ENCODE measurements at regions not wholly inside any gene's neighbourhood (a gene's known extent, or its start where the extent isn't known, plus 50 kb on each side); places are given as distances from the start of the nearest gene placed in this dataset.
"Not testable (repeated sequence)": the region's sequence is repeated elsewhere in the genome, so short reads cannot be mapped to it uniquely, and the experiment has no call there.

GRCh38 chr1:102174259-102174863, 177.6 kb upstream of the OLFM3 start:
- ATAC-seq = no peak

GRCh38 chr1:102172200-102172599, 175.5 kb upstream of the OLFM3 start:
- ATAC-seq = no peak

GRCh38 chr1:102163799-102164198, 167.1 kb upstream of the OLFM3 start:
- peak in 1 of 2 donors; percentile 21 for ATAC-seq

GRCh38 chr1:102151242-102151641, 154.5 kb upstream of the OLFM3 start:
- ATAC-seq = no peak

- no peak for ATAC-seq
Measured at GRCh38 chr1:102120910-102121309, 124.2 kb upstream of the OLFM3 start.

GRCh38 chr1:102118150-102118549, 121.4 kb upstream of the OLFM3 start:
- ATAC-seq = no peak

- no peak for ATAC-seq
Measured at GRCh38 chr1:102110586-102110985, 113.9 kb upstream of the OLFM3 start.

GRCh38 chr1:102109493-102109892, 112.8 kb upstream of the OLFM3 start:
- not testable (repeated sequence) for ATAC-seq

GRCh38 chr1:102107441-102107840, 110.7 kb upstream of the OLFM3 start:
- ATAC-seq = no peak

- no peak for ATAC-seq
Measured at GRCh38 chr1:102105931-102106550, 109.3 kb upstream of the OLFM3 start.

- ATAC-seq = no peak
Measured at GRCh38 chr1:102103646-102104045, 106.9 kb upstream of the OLFM3 start.

- ATAC-seq = no peak
Measured at GRCh38 chr1:102102276-102102780, 105.6 kb upstream of the OLFM3 start.

- no peak for ATAC-seq
Measured at GRCh38 chr1:102100666-102101065, 103.9 kb upstream of the OLFM3 start.

GRCh38 chr1:102099916-102100315, 103.2 kb upstream of the OLFM3 start:
- ATAC-seq = no peak

- ATAC-seq = no peak
Measured at GRCh38 chr1:102098536-102098935, 101.8 kb upstream of the OLFM3 start.

GRCh38 chr1:102098081-102098480, 101.4 kb upstream of the OLFM3 start:
- no peak for ATAC-seq

- ATAC-seq = no peak
Measured at GRCh38 chr1:102097451-102097850, 100.7 kb upstream of the OLFM3 start.

- ATAC-seq = no peak
Measured at GRCh38 chr1:102096162-102096561, 99.4 kb upstream of the OLFM3 start.

- no peak for ATAC-seq
Measured at GRCh38 chr1:102089791-102090190, 93.1 kb upstream of the OLFM3 start.

GRCh38 chr1:102085896-102086295, 89.2 kb upstream of the OLFM3 start:
- no peak for ATAC-seq

GRCh38 chr1:102084771-102085535, 88.2 kb upstream of the OLFM3 start:
- no peak for ATAC-seq

GRCh38 chr1:102083192-102083591, 86.5 kb upstream of the OLFM3 start:
- no peak for ATAC-seq

- no peak for ATAC-seq
Measured at GRCh38 chr1:102074874-102075273, 78.1 kb upstream of the OLFM3 start.

- no peak for ATAC-seq
Measured at GRCh38 chr1:102071451-102071850, 74.7 kb upstream of the OLFM3 start.
